GM12873 (cell line): ENCODE measurements at regions not wholly inside any gene's neighbourhood (a gene's known extent, or its start where the extent isn't known, plus 50 kb on each side); places are given as distances from the start of the nearest gene placed in this dataset.

ENCODE experiments used
- TF ChIP-seq, protein P1 (sequence below): IDR thresholded peaks from 2 replicates; pipeline ENCODE4 v1.5.1; 2012; ENCODE audit warnings: low read depth, mild to moderate bottlenecking, moderate library complexity, low read length, control low read depth; ENCODE audit not compliant: insufficient read depth; ENCODE audit errors: missing control alignments

DNA sequence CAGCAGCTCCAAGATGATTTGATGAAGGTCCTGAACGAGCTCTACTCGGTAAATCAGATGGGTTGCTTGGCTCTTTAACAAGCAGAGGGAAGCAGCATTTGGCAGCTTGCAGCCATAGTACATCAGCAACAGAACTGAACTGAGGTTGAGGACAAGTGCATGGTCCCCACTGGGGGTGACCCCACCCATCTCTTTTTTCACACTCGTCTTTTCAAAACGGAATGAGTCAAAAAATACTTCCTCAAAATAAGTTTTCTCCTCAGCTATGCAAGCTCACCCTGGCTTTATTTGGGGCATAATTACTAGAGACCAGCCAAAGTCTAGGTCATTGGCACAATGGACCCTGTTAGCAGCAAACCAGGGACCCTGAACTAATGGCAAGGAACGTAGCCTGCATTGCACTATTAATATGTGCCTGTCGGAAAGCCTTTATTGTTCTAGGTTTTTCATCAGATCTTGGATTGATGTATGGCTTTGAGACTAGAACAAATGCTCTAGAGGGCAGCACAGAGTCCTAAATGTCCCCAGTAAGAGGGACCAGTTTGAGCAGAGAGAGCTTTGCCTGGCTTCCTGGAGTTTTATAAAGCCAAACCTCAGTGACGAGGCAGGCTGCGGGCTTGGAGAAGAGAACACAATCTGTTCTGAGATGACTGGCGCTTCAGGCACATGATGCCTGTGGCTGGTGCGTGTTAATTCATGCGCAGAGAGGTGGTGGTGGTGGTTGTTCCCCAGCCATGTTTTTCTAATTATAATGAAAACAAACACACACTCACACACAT is 86.1 kb upstream of the IKBKE start:
- TF ChIP-seq, protein P1, sequence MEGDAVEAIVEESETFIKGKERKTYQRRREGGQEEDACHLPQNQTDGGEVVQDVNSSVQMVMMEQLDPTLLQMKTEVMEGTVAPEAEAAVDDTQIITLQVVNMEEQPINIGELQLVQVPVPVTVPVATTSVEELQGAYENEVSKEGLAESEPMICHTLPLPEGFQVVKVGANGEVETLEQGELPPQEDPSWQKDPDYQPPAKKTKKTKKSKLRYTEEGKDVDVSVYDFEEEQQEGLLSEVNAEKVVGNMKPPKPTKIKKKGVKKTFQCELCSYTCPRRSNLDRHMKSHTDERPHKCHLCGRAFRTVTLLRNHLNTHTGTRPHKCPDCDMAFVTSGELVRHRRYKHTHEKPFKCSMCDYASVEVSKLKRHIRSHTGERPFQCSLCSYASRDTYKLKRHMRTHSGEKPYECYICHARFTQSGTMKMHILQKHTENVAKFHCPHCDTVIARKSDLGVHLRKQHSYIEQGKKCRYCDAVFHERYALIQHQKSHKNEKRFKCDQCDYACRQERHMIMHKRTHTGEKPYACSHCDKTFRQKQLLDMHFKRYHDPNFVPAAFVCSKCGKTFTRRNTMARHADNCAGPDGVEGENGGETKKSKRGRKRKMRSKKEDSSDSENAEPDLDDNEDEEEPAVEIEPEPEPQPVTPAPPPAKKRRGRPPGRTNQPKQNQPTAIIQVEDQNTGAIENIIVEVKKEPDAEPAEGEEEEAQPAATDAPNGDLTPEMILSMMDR = peak; percentile 46

DNA sequence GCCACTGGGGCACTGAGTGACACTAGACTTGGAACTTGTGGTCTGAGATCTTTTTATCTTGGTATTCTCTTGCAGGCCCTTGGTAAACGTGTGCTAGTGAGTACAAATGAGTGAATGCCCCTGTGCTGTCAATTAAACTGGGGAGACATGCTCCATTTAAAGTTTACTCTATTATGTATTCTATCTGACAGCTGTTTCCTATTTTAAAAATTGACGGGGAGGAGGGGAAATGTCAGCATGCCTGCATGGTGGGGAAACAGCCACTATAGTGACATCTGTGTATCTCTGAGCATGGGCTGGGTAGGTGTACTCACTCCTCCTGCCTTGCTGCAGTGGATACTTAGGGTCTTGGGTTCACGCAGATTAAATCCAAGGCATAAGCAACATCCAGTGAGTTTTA is 59.0 kb upstream of the IKBKE start:
- TF ChIP-seq, protein P1 = no peak

DNA sequence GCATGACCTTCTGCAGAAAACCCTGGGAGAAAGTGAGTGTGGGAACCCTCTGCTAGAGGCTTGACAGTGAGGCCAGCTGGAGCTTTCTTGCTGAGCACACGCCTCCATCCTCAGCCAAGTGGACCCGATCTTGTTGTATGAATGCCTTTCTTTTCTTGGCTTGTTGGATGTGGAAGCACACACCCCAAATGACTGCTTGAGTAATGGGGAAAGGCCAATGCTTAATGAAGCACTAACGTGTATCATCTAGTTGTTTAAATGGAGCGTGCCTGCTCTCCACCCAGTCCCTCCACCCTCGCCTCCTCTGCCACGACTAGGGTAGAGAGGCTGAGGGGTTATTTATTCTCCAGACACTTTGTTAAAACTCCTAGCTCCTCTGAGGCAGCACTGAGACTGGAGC is 54.3 kb upstream of the IKBKE start:
- TF ChIP-seq, protein P1 = no peak

DNA sequence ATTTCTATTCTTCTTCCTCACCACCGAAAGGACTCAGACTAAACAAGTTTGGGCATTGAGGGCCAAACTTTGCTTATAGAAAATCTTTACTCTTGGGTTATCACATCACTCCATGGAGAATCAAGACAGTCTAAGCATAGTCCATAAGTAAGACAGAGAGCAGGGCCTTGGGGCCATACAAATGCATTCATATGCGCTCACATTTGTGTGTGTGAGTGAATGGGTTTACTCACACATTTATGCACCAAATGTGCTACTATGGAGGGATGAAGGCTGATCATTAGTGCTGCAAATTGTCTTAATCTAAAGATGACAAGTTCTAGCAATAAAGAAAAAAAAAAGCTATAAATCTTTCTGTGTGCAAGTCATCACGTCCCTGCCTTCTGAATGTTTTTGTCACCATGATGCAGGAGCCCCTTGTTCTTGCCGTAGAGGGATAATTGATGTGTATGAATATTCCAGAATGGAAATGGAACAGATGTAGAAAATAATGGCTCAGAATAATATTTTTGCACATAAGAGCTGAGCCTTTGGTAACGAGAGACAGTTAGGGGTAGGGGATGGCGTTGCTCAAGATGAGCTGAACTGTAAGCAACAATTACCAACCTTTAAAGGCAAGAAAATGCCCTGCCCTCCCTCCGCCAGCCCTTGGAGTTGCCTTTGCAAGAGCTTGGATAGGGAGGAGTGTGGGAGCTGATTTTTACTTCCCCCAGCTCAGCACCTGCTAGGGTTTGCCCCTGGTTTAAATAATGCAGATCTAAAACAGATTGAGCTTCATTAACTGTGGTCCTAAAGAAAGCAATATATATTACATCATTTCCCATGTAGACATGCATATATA is 52.3 kb upstream of the IKBKE start:
- TF ChIP-seq, protein P1 = no peak

DNA sequence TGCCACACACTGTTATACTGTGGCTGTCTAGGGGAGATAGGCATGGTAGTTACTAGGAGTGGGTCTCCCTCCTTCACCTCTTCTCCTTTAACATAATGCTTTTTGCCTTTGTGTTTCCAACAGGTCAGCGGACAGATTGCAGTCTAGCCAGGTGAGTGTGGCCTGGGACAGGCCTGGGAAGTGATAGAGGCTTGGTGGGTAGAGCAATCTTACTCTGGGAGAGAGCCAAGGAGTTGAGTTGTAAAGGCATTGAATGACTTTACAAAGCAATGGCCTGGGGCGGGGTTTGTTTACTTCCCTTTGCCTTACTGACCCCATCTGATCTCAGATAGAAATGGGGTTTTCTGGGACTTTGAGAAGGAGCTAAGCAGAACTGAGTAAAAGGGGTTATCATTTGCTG is 51.0 kb upstream of the IKBKE start:
- TF ChIP-seq, protein P1 = no peak

DNA sequence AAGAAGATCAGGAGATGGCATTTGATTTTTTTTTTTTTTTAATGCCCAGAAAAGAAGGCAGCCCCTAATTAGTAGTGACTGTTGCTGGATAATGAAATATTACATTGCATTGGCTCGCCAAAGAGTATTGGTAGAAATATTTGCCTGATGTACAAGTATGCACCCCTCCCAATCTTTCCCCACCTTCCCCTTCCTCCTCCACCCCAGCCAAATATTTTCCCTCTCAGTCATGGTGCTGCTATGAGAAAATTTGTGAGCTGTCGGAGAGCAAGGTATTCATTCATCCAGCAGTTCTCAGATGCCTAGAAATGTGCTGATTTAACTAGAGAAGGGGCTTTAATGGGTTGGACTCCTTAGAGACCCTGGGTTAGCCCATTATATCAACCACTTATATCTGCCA is 50.5 kb upstream of the IKBKE start:
- TF ChIP-seq, protein P1 = no peak

DNA sequence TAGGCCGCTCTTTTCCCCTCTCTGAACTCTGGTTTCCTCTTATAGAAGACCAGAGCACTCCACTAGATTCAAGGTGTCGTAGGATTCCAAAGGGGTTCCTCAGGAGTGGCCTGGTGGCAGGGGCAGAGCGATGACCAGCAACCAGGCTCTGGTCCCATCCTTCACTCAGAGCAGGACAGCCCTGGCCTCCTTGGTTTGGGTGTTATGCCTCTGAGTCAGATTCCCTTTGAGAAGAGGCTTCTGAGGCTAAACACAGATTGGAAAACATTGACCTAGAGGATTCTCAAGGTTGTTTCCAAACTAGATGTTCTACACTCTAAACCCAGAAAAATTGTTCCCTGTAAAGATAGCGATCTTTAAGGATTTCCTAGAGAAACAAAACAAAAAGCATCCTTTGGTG is 49.8 kb upstream of the IKBKE start:
- TF ChIP-seq, protein P1 = no peak
